Raji (cell line): ENCODE measurements at regions not wholly inside any gene's neighbourhood (a gene's known extent, or its start where the extent isn't known, plus 50 kb on each side); places are given as distances from the start of the nearest gene placed in this dataset.

Experiments used
- POLR2A ChIP-seq: IDR thresholded peaks from 2 replicates; pipeline ENCODE4 v1.6.1; 2011; ENCODE audit warnings: low read depth, low read length, control low read depth; ENCODE audit not compliant: insufficient read depth

DNA sequence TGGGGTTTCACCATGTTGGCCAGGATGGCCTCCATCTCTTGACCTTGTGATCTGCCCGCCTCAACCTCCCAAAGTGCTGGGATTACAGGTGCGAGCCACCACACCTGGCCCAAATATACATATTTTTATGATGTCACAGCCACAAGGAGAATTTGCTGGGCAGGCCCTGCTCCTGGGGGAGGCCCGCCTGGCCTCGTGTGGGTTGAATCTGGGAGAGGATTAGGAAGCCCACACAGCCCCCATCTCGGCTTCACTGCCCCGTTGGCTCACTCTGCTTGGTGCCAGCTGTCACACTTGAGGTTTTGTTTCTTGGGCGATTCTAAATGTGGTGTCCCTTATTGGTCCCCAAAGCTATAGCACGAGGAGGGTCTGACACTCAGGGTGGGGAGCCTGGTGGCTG, 335.7 kb upstream of the AJAP1 start:
- no peak for TF ChIP-seq POLR2A

- no peak for TF ChIP-seq POLR2A
Observed at GRCh38 chr1:4319496-4319895, 334.9 kb upstream of the AJAP1 start.

- no peak for TF ChIP-seq POLR2A
Observed at GRCh38 chr1:4322881-4323280, 331.5 kb upstream of the AJAP1 start.

GRCh38 chr1:4323309-4323708, 331.1 kb upstream of the AJAP1 start:
- TF ChIP-seq POLR2A: no peak

- no peak for TF ChIP-seq POLR2A
Observed at GRCh38 chr1:4324525-4324924, 329.9 kb upstream of the AJAP1 start.

GRCh38 chr1:4327142-4327541, 327.3 kb upstream of the AJAP1 start:
- no peak for TF ChIP-seq POLR2A

- no peak for TF ChIP-seq POLR2A
Observed at GRCh38 chr1:4328402-4329071, 325.9 kb upstream of the AJAP1 start.

- TF ChIP-seq POLR2A: no peak
Observed at GRCh38 chr1:4330805-4331766, 323.3 kb upstream of the AJAP1 start.

GRCh38 chr1:4331767-4332163, 322.6 kb upstream of the AJAP1 start:
- no peak for TF ChIP-seq POLR2A

- TF ChIP-seq POLR2A: no peak
Observed at GRCh38 chr1:4336507-4336906, 317.9 kb upstream of the AJAP1 start.

DNA sequence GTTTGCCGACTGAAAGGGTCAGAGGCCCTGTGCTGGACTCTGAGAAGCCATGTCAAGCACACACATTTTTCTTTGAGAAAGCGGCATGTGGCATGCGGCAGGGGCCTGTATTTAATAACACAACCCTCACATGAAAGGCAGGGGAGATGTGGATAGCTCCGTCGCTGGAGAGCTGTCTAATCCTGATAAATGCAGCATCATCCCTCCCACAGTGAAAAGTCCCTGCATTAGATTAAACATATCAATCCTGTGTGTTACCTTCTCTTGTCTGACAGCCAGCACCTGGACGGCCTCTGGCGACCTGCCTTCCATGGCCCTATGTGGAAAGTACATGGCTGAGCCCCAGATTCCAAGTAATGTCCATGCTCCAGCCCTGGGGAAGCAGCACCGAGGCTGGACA, 313.0 kb upstream of the AJAP1 start:
- no peak for TF ChIP-seq POLR2A

DNA sequence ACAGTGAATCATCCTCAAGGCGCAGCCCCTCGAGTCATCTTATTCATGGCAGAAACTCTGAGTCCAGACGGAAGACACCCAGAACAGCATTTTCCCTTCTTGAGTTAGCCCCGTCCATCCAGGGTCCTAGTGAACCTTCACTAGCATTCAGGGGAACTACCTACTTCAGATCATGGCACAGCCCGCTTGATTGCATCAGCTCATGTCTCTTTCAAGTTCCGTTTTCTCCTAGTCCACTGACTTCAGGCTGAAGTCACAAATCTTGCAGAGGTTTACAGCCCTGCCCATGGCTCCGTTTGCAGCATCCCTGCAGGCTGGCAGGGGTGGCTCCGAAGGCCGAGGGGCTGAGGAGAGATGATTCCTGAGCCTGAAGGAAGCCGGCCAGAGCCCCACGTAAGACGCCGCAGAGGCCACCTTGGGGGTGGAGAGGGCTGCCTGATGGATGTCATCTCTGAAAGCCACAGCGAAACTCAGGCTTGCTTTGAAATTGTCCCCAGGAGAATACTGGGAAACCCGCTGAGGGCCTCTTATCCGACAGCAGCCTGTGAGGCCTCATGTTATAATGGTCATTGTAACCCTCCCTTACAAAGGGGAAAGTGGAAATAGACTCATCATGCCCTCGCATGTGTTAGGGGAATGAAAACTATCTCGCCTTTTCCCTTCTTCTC, 310.2 kb upstream of the AJAP1 start:
- TF ChIP-seq POLR2A: no peak

- TF ChIP-seq POLR2A: no peak
Observed at GRCh38 chr1:4345094-4345493, 309.3 kb upstream of the AJAP1 start.

DNA sequence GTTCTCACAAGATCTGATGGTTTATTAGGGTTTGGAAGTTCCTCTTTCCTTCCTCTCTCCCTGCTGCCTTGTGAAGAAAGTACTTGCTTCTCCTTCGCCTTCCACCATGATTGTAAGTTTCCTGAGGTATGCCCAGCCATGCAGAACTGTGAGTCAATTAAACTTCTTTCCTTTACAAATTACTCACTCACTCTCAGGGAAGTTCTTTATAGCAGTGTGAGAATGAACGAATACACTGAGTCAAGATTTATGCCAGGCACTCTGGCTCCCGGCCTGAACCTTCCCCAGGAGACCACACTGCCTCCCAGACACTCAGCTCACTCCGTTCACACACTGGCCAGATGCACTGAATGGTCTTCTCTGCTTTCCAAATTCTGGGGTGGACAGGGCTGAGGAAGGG, 308.3 kb upstream of the AJAP1 start:
- no peak for TF ChIP-seq POLR2A

GRCh38 chr1:4351453-4351852, 303.0 kb upstream of the AJAP1 start:
- no peak for TF ChIP-seq POLR2A

DNA sequence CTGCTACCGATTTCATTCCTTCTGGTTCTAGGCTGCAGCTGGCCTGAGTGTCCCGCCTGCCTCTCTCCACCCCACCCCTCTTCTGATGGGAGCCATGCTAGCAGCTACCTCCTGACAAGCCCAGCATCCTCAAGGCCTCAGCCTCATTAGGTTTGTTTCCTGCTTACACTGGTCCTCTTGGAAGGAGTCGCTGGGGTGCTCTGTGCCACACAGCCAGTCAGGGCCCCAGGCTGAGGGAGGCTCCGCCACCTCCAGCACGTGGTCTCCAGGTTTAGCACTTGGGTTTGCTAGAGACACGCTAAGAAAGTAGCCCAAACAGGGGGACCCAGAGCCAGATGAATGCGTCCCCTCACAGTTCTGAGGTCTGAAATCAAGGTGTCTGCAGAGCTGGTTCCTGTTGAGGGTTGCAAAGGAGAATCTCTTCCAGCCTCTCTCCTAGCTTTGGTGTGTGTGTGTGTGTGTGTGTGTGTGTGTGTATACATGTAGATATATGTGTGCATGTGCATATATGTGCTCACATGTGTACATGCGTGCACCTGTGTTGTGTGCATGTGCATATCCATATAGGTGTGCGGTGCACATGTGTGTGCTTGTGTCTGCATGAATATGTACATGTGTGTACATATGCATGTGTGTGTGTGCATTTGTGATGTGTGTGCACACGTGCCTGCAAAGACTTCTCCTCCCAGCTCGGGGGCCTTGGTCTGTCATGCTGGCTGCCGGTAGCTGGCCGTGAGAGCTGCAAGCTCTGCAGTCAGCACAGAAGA, 301.1 kb upstream of the AJAP1 start:
- TF ChIP-seq POLR2A: no peak

DNA sequence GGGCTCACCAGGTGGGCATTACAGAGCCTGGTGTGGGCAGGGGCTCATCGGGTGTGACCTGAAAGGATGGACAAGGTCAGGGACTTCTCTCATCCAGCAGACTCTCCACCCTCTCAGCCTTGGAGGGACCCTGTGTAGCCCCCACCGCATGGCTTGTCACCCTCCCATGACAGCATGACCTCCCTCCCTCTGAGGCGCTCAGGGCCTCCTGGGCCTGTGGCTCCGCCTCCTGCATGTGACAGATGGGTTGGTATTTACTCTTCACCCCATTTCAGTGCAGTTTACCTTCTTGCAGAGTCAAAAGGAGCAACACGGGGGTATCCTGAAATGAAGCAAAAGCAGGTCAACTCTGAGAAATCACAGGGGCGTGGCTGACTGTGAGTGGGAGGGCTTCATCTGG, 298.6 kb upstream of the AJAP1 start:
- TF ChIP-seq POLR2A: no peak
